ENCODE measurements at regions not wholly inside any gene's neighbourhood (a gene's known extent, or its start where the extent isn't known, plus 50 kb on each side); places are given as distances from the start of the nearest gene placed in this dataset.

DNA sequence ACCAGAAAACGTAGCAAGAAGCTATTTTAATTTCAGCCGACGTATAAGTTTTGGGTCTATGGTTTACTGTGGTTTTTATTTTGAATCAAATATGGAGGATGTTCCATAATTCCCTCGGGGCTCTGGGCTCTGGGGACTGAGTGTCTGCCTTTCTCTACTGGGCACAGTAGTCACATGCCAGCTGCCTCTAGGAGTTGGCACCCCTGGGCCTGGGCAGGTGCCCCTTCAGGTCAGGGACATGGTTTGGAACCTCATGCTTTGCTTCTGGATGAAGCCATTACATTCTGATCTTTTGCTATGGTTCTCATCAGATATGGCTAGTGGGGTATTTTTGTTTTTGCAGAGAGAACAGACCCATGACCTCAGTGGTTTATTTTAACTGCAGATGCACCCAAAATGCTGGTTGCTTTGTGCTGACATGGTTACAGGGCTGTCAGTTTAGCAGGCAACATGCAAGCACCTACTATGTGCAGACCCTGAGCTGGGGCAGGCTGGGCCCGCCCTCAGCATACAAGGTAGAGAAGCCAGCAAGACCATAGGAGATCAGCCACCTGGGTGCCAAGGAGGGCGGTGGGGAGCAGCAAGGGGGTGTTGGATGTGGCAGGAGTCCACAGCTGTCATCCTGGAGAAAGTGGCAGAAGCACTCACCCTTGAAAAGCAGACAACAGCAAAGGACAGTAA is 54.5 kb upstream of the PSD2 start:
- no peak overlapping the region for H3K4me3 ChIP-seq (ENCODE audit: low read depth, low read length)
- DNase-seq (ENCODE audit: low read depth) = no peak
- TF ChIP-seq, protein P1, sequence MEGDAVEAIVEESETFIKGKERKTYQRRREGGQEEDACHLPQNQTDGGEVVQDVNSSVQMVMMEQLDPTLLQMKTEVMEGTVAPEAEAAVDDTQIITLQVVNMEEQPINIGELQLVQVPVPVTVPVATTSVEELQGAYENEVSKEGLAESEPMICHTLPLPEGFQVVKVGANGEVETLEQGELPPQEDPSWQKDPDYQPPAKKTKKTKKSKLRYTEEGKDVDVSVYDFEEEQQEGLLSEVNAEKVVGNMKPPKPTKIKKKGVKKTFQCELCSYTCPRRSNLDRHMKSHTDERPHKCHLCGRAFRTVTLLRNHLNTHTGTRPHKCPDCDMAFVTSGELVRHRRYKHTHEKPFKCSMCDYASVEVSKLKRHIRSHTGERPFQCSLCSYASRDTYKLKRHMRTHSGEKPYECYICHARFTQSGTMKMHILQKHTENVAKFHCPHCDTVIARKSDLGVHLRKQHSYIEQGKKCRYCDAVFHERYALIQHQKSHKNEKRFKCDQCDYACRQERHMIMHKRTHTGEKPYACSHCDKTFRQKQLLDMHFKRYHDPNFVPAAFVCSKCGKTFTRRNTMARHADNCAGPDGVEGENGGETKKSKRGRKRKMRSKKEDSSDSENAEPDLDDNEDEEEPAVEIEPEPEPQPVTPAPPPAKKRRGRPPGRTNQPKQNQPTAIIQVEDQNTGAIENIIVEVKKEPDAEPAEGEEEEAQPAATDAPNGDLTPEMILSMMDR (conservative IDR thresholded peaks at IDR 0.05; ENCODE audit: low read depth, low read length) = no peak

DNA sequence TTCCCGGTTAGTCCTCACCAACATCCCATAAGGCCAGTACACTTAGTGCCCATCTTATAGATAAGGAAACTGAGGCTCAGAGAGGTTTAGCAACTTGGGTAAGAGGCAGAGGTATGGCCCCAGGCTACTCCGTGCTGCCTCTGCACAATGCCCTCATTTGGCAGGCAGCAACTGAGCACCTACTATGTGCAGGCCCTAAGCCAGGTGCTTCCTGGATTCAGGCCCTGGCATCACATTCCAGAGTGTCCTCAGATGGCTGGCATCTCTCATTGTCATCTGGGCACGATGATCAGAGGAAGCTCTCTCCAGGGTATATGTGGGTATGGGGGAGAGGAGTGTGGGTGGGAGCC is 53.8 kb upstream of the PSD2 start:
- no peak for DNase-seq (ENCODE audit: low read depth)
- TF ChIP-seq, protein P1 (conservative IDR thresholded peaks at IDR 0.05; ENCODE audit: low read depth, low read length) = no peak

DNA sequence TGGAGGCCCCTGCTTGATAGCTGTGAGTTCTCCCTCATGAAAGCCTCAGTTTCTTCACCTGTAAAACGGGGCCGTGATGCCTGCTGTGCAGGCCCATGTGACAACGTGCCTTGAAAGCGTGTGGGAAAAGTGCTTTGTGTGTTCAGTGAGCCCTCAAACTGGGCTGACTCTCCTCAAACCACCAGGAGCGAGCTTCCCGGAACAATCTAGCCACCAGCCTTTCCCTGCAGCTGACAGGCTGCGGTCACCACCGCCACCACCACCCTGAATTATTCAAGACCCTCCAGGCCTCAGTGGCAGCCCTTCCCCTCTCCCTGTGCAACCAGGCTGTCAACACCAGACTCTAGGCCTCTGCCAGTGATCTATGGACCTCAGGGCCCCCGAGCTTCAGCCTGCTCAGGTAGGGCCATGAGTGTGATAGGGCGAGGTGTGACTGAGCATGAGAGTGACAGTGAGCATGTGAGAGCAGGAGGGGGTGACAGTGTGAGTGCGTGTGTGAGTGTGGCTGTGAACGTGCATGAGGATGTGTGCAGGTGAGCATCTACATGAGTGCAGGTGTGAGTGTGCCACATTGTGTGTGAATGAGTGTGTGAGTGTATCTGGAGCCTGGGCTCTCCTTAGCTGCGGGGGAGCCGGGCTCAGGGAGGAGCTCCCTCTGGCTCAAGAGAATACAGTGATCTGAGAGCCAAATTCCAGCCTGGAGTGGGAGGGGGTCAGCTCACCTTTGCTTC is 53.3 kb upstream of the PSD2 start:
- TF ChIP-seq, protein P1 (conservative IDR thresholded peaks at IDR 0.05; ENCODE audit: low read depth, low read length) = no peak
- no peak for DNase-seq (ENCODE audit: low read depth)
- no peak overlapping the region for H3K4me3 ChIP-seq (ENCODE audit: low read depth, low read length)

More for the DNA sequence above, 53.8 kb upstream of the PSD2 start:
- H3K4me3 ChIP-seq (ENCODE audit: low read depth, low read length) = no peak overlapping the region

DNA sequence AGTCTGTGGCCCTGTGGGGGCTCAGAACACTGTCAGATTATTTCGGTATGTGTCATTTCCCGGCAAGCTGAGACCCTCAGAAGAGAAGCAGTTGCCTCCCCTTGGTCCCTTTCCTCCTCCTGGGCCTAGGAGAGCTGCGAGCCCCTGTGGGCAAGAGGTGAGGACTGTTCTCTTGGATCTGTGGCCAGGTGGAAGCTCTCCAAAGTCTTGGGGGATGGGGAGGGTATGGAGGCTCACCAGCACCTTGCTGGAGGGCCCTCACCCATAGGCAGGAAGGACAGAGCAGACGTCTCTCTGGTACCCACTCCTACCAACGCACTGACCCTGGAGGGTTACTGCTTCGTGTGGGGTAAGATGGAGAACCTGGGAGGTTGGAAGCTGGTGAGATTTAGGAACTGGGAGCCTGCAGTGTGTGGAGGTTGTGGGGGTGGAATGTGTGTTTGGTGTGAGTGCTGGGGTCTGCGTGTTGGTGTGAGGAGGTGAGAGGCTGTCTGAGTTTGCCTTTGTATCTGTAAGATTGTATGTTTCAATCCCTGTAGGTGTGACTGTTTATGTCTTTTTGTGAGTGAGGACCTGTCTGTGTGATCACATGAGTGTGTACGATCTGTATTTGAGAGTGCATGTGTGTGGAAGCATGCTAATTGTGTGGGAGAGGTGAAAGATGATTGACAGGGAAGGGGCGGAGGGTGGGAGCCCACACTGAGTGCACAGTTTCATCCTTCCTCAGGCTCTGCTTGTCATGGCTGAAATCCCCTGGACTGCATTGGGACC is 52.4 kb upstream of the PSD2 start:
- no peak for DNase-seq (ENCODE audit: low read depth)
- H3K4me3 ChIP-seq (ENCODE audit: low read depth, low read length) = no peak overlapping the region
- TF ChIP-seq, protein P1 (conservative IDR thresholded peaks at IDR 0.05; ENCODE audit: low read depth, low read length) = no peak

DNA sequence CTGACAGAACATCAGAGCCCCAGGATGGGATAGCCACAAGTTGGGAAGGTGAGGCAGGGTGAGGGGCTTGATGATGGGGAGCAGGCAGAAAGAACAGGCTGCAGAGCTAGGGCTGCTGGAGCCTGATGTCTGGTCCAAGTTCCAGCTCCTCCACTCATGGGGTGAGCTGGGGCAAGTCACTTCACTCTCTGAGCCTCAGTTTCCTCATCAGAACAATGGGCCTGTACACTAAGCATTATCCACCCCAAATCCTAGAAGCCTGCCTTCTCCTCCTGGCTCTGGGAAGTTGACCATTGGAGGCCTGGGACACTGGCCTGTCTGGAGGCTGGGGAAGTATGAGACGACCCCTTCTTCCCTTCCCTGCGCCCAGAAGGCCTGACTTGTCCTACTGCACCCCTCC is 51.8 kb upstream of the PSD2 start:
- TF ChIP-seq, protein P1 (conservative IDR thresholded peaks at IDR 0.05; ENCODE audit: low read depth, low read length) = no peak
- no peak for DNase-seq (ENCODE audit: low read depth)
- no peak overlapping the region for H3K4me3 ChIP-seq (ENCODE audit: low read depth, low read length)

DNA sequence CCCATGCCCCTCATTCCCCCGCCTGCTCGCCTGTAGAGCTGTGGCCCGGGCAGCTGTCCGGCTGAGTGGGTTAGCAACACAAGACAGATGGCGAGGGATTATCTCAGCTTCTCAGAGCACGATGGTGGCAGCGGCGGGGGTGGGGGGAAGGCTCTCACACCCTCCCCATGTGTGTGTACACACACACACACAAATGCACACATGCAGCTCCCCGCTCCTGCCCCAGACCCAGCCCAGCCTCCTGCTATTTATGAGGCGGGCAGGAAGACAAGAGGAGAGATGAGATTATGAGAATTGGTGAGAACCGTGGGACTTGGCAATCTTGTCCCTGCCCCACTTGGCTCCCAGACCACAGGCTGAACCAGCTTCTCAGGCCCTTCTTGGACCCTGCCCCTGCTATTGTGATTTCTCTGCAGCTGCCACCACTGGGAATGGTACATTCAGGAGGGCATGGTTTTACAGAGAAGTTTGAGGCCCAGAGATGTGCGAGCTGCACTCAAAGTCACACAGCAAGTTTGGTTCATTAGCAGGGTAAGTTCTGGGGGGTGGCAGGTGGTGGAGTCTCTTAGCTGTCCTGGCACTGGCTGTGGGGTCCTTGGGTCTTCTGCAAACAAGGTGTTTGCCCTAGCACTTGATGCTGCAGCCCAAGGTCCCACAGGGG is 51.0 kb upstream of the PSD2 start:
- TF ChIP-seq, protein P1 (conservative IDR thresholded peaks at IDR 0.05; ENCODE audit: low read depth, low read length) = no peak
- no peak for DNase-seq (ENCODE audit: low read depth)
- H3K4me3 ChIP-seq (ENCODE audit: low read depth, low read length) = no peak overlapping the region
